GM18951 (cell line): ENCODE measurements at regions not wholly inside any gene's neighbourhood (a gene's known extent, or its start where the extent isn't known, plus 50 kb on each side); places are given as distances from the start of the nearest gene placed in this dataset.

Experiments used
- POLR2A ChIP-seq: IDR thresholded peaks from 4 replicates; pipeline ENCODE4 v1.6.1; 2011; ENCODE audit warnings: mild to moderate bottlenecking; ENCODE audit not compliant: insufficient read length, insufficient read depth; ENCODE audit errors: extremely low read depth
- in situ Hi-C: fragments of 300-500 bp; cut with MboI; formaldehyde crosslinking; loops from one replicate; pipeline ENCODE4 v1.12.0; 2022; ENCODE audit warnings: low sequenced_read_pairs, mixed read lengths, inconsistent platforms; ENCODE audit not compliant: unreplicated experiment

- TF ChIP-seq POLR2A: no peak
- in situ Hi-C loops: no loop called here
Measured at GRCh38 chr5:26828294-26828693, 210.1 kb downstream of the CDH9 start.

- no peak for TF ChIP-seq POLR2A
- in situ Hi-C loops: no loop called here
Measured at GRCh38 chr5:26813235-26813634, 225.2 kb downstream of the CDH9 start.

- no peak for TF ChIP-seq POLR2A
- in situ Hi-C loops: no loop called here
Measured at GRCh38 chr5:26812714-26813113, 225.7 kb downstream of the CDH9 start.

- TF ChIP-seq POLR2A: no peak
- in situ Hi-C loops: no loop called here
Measured at GRCh38 chr5:26807231-26808199, 230.9 kb downstream of the CDH9 start.

GRCh38 chr5:26805076-26805475, 233.3 kb downstream of the CDH9 start:
- in situ Hi-C loops: no loop called here
- TF ChIP-seq POLR2A: no peak

GRCh38 chr5:26802944-26803343, 235.4 kb downstream of the CDH9 start:
- in situ Hi-C loops: no loop called here
- TF ChIP-seq POLR2A: no peak

GRCh38 chr5:26791433-26791832, 247.0 kb downstream of the CDH9 start:
- in situ Hi-C loops: no loop called here
- TF ChIP-seq POLR2A: no peak

GRCh38 chr5:26791021-26791420, 247.4 kb downstream of the CDH9 start:
- TF ChIP-seq POLR2A: no peak
- in situ Hi-C loops: no loop called here

- in situ Hi-C loops: no loop called here
- TF ChIP-seq POLR2A: no peak
Measured at GRCh38 chr5:26763215-26763614, 275.2 kb downstream of the CDH9 start.

- in situ Hi-C loops: no loop called here
- no peak for TF ChIP-seq POLR2A
Measured at GRCh38 chr5:26761446-26761845, 276.9 kb downstream of the CDH9 start.

- TF ChIP-seq POLR2A: no peak
- in situ Hi-C loops: no loop called here
Measured at GRCh38 chr5:26761045-26761444, 277.3 kb downstream of the CDH9 start.

GRCh38 chr5:26757941-26758340, 280.4 kb downstream of the CDH9 start:
- TF ChIP-seq POLR2A: no peak
- in situ Hi-C loops: no loop called here

- TF ChIP-seq POLR2A: no peak
Measured at GRCh38 chr5:26749829-26750228, 288.6 kb downstream of the CDH9 start.

GRCh38 chr5:26740182-26740581, 298.2 kb downstream of the CDH9 start:
- no peak for TF ChIP-seq POLR2A
- in situ Hi-C loops: no loop called here

More at GRCh38 chr5:26749829-26750228, 288.6 kb downstream of the CDH9 start:
- in situ Hi-C loops: no loop called here
